Body of pancreas (tissue), 4 donors: ENCODE measurements at regions not wholly inside any gene's neighbourhood (a gene's known extent, or its start where the extent isn't known, plus 50 kb on each side); places are given as distances from the start of the nearest gene placed in this dataset.

Source experiments
- ATAC-seq: fragments of 150-250 bp; one replicate; pipeline ENCODE4 v1.9.1; 2016
- DNase-seq, 4 donors: peaks; one replicate each; pipeline ENCODE4 v3.0.0-alpha.2; 2019
- H3K27ac ChIP-seq, 4 donors: fragments of 200-600 bp; sonication (generic); 1 replicate in 3 of 4; 2 replicates in 1 of 4; pipeline versions ENCODE4 v1.5.1 to v1.6.1; 2016 to 2019; ENCODE audit warnings: mild to moderate bottlenecking in 1 of 4, mixed read lengths in 1 of 4, moderate library complexity in 1 of 4
- H3K27me3 ChIP-seq, 2 donors: fragments of 200-600 bp; sonication (generic); one replicate each; pipeline ENCODE4 v1.6.0; 2016; ENCODE audit warnings: mild to moderate bottlenecking in 1 of 2
- H3K36me3 ChIP-seq, 2 donors: fragments of 200-600 bp; sonication (generic); replicated peaks in 1 of 2; 2 replicates each; pipeline ENCODE4 v1.5.1; 2016; ENCODE audit warnings: low read depth in 2 of 2; ENCODE audit not compliant: insufficient read depth in 1 of 2
- H3K4me1 ChIP-seq: fragments of 200-600 bp; sonication (generic); one replicate; pipeline ENCODE4 v1.6.0; 2016
- H3K4me3 ChIP-seq, 2 donors: fragments of 200-600 bp; sonication (generic); 1 replicate in 1 of 2; 2 replicates in 1 of 2; pipeline ENCODE4 v1.5.1; 2016 to 2019
- H3K9me3 ChIP-seq, 3 donors: fragments of 200-600 bp; sonication (generic); 1 replicate in 2 of 3; 2 replicates in 1 of 3; pipeline ENCODE4 v1.5.1; 2016
- POLR2A ChIP-seq, 3 donors: fragments of 450-650 bp; IDR thresholded peaks; one replicate each; pipeline ENCODE4 v1.6.1; 2016; ENCODE audit warnings: antibody characterized with exemption in 3 of 3, mild to moderate bottlenecking in 2 of 3
- WGBS, 2 donors: methylation state at CpG; one replicate each; pipeline ENCODE4 v1.1.5; 2017; 5-methylcytosine and 5-hydroxymethylcytosine counted together
- intact Hi-C: fragments of 100-400 bp; cut with DNase I; formaldehyde crosslinking; loops from one replicate; pipeline ENCODE4 v1.15.1; 2023
- TF ChIP-seq, protein P1 (sequence below), 7 experiments: fragments of 450-650 bp in 4 of 7; fragments of 200-600 bp in 3 of 7; sonication (generic) in 3 of 7; IDR thresholded peaks; one replicate each; pipeline ENCODE4 v1.5.1; 2016 to 2019; ENCODE audit warnings: antibody characterized with exemption in 7 of 7

DNA sequence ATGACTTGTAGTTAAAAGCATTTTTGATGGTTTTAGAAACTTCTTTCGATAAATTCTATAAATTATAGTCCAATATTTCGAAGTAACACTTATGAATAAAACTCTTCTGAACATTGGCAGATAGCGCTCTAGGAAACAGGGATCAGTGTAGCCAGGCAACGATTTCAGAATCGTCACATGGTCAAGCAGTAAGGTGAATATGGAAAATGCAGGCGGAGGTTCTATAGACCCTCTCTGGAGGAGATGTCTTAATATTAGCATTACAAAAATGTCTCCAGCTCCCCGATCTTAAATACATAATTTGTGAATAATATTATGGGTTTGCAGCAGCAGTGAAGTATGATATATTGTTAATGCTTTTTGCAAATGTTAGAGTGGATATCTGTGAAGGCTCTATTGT is 310.3 kb downstream of the SS18 start:
- Histone ChIP-seq H3K27me3 (no peaks in the 10 kb centered on the region), H3K9me3 (no peaks in the 10 kb centered on the region), H3K27ac (no peak overlapping the region), H3K36me3 (no peaks in the 10 kb centered on the region), H3K4me3 (no peak overlapping the region), H3K4me1 (no peaks in the 10 kb centered on the region)
- no peak for TF ChIP-seq POLR2A (IDR thresholded peaks at IDR 0.05)
- TF ChIP-seq, protein P1, sequence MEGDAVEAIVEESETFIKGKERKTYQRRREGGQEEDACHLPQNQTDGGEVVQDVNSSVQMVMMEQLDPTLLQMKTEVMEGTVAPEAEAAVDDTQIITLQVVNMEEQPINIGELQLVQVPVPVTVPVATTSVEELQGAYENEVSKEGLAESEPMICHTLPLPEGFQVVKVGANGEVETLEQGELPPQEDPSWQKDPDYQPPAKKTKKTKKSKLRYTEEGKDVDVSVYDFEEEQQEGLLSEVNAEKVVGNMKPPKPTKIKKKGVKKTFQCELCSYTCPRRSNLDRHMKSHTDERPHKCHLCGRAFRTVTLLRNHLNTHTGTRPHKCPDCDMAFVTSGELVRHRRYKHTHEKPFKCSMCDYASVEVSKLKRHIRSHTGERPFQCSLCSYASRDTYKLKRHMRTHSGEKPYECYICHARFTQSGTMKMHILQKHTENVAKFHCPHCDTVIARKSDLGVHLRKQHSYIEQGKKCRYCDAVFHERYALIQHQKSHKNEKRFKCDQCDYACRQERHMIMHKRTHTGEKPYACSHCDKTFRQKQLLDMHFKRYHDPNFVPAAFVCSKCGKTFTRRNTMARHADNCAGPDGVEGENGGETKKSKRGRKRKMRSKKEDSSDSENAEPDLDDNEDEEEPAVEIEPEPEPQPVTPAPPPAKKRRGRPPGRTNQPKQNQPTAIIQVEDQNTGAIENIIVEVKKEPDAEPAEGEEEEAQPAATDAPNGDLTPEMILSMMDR (IDR thresholded peaks at IDR 0.05) = no peak
- intact Hi-C loops = no loop called here
- no peak for ATAC-seq
- WGBS, 2 donors = 57 to 64% methylated on average over 7 of the region's 7 CpGs
- DNase-seq = no peak

DNA sequence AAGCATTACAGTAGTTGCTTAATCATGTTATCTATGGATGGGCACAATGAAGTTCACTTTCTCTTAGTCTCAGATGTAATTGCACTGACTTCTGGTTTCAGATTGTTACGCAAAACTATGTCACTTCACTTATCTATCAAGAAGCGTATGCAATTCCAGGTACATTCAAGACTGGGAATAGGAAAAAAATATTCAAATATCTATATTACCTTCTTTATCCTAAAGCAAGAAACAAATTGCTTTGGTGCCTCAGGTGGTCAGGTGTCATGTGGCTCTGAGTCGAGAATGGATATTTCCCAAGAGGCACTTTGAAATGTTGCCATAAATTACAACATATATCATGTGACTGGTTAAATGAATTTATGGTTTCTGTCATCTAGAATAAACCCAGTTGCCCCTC is 318.6 kb downstream of the SS18 start:
- Histone ChIP-seq H3K4me3 (no peak overlapping the region), H3K27me3 (no peaks in the 10 kb centered on the region), H3K4me1 (no peaks in the 10 kb centered on the region), H3K27ac (no peak overlapping the region), H3K36me3 (no peaks in the 10 kb centered on the region), H3K9me3 (no peaks in the 10 kb centered on the region)
- 68 to 86% methylated on average over 3 of the region's 3 CpGs for WGBS, 2 donors
- no peak for DNase-seq
- no peak for ATAC-seq
- intact Hi-C loops = no loop called here
- TF ChIP-seq, protein P1 (IDR thresholded peaks at IDR 0.05) = no peak
- no peak for TF ChIP-seq POLR2A (IDR thresholded peaks at IDR 0.05)

DNA sequence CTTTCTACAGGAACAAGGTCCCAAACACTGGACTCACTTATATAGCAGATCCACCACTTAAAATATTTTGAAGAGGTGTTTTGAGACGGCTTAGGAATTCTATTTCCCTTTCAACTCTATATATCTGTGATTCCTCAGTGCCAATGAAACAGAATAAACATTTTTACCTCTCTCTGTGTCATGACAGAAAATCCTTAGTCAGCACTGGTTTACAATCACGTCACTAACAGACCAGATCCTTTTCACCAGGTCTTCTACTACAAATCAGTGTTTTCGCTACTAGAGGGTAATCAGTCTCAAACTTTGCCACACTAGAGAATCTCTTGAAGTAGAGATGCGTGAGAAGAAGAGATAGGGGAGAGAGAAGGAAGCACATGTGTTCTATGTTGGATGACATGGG is 325.6 kb downstream of the SS18 start:
- DNase-seq = no peak
- 54 to 58% methylated on average over 4 of the region's 4 CpGs for WGBS, 2 donors
- Histone ChIP-seq H3K27ac (no peak overlapping the region), H3K4me3 (no peak overlapping the region), H3K36me3 (no peaks in the 10 kb centered on the region), H3K27me3 (no peaks in the 10 kb centered on the region), H3K9me3 (no peaks in the 10 kb centered on the region), H3K4me1 (no peaks in the 10 kb centered on the region)
- no peak for ATAC-seq
- intact Hi-C loops = no loop called here
- TF ChIP-seq POLR2A (IDR thresholded peaks at IDR 0.05) = no peak
- TF ChIP-seq, protein P1 (IDR thresholded peaks at IDR 0.05) = no peak

- no peaks in the 10 kb centered on the region for H3K9me3 ChIP-seq
- no peak for TF ChIP-seq POLR2A (IDR thresholded peaks at IDR 0.05)
- TF ChIP-seq, protein P1 (IDR thresholded peaks at IDR 0.05) = no peak
- DNase-seq (no peak), ATAC-seq (no peak)
- H3K4me3 ChIP-seq = no peak overlapping the region
- H3K36me3 ChIP-seq = no peaks in the 10 kb centered on the region
- H3K27ac ChIP-seq = no peak overlapping the region
- no peaks in the 10 kb centered on the region for H3K27me3 ChIP-seq
- 43 to 50% methylated on average over 1 of the region's 1 CpG for WGBS, 2 donors
- intact Hi-C loops = no loop called here
- no peaks in the 10 kb centered on the region for H3K4me1 ChIP-seq
These were observed 331.3 kb downstream of the SS18 start for GRCh38 chr18:25759111-25759510.

DNA sequence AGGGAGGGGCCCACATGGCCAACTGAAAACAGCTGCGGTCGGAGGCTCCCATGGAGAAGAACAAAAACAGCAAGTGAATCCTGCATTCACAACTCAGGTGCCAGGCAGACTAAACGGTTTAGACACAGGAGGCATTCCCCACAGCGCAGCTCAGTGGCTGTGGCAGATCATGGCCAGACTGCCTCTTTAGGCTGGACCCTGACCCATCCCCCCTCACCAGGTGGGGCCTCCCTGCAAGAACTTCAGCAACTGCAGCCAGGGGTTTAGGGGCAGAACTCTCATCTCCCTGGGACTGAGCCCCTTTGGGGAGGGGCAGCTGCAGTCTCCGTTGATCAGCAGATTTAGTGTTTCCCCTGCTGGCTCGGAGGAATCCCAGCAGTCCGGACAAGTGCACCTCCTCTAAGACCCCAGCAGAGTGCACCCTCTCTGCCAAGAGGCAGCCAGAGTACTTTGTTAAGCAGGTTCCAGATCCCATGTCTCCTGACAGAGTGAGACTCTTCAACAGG is 346.7 kb downstream of the SS18 start:
- DNase-seq (no peak), ATAC-seq (no peak)
- no peak for TF ChIP-seq POLR2A (IDR thresholded peaks at IDR 0.05)
- TF ChIP-seq, protein P1 (IDR thresholded peaks at IDR 0.05) = no peak
- Histone ChIP-seq H3K9me3 (no peaks in the 10 kb centered on the region), H3K4me1 (no peaks in the 10 kb centered on the region), H3K36me3 (no peaks in the 10 kb centered on the region), H3K27ac (no peak overlapping the region), H3K4me3 (no peak overlapping the region), H3K27me3 (no peaks in the 10 kb centered on the region)
- intact Hi-C loops = no loop called here
- WGBS, 2 donors = 42 to 44% methylated on average over 4 to 7 of the region's 7 CpGs
